Naive thymus-derived CD8-positive, alpha-beta T cell (primary cell): ENCODE measurements at regions not wholly inside any gene's neighbourhood (a gene's known extent, or its start where the extent isn't known, plus 50 kb on each side); places are given as distances from the start of the nearest gene placed in this dataset.

Experiments
- ATAC-seq, 2 donors: fragments of 150-1000 bp; cut with Tn5 transposase in 1 of 2; sonication (Bioruptor Pico), chemical (Tn5 transposase) in 1 of 2; 1 replicate in 1 of 2; 2 replicates in 1 of 2; pipeline ENCODE4 v1.10.0; 2021; ENCODE audit warnings: mild to moderate bottlenecking in 2 of 2, moderate library complexity in 2 of 2
- POLR2A ChIA-PET: fragments of 350-600 bp; sonication (Branson Sonifier 250); formaldehyde crosslinking; loops from one replicate; lab custom pipeline; 2021; ENCODE audit warnings: antibody characterized with exemption; lab: Charles Lee
- DNase-seq, 10 donors: peaks; one replicate each; pipeline versions ENCODE4 v3.0.0 to v3.0.0-alpha.2; 2020 to 2022
- H3K27ac Mint-ChIP-seq, 10 donors: one replicate each; pipeline ENCODE4 v1.8.0; 2020 to 2022; ENCODE audit warnings: mild to moderate bottlenecking in 10 of 10, mixed read lengths in 10 of 10, moderate library complexity in 4 of 10, inconsistent platforms in 1 of 10
- H3K27me3 Mint-ChIP-seq, 5 donors: one replicate each; pipeline ENCODE4 v1.8.0; 2021 to 2022; ENCODE audit warnings: mixed read lengths in 5 of 5
- H3K36me3 Mint-ChIP-seq, 3 donors: one replicate each; pipeline ENCODE4 v1.8.0; 2020 to 2022; ENCODE audit warnings: mixed read lengths in 3 of 3, mild to moderate bottlenecking in 2 of 3, inconsistent platforms in 1 of 3
- H3K4me1 Mint-ChIP-seq, 4 donors: one replicate each; pipeline ENCODE4 v1.8.0; 2021 to 2022; ENCODE audit warnings: mixed read lengths in 4 of 4
- H3K4me3 Mint-ChIP-seq, 10 donors: one replicate each; pipeline ENCODE4 v1.8.0; 2020 to 2022; ENCODE audit warnings: mild to moderate bottlenecking in 10 of 10, mixed read lengths in 10 of 10, moderate library complexity in 6 of 10, inconsistent platforms in 1 of 10
- H3K9me3 Mint-ChIP-seq, 9 donors: one replicate each; pipeline ENCODE4 v1.8.0; 2020 to 2022; ENCODE audit warnings: mixed read lengths in 9 of 9, mild to moderate bottlenecking in 3 of 9, inconsistent platforms in 1 of 9, moderate library complexity in 1 of 9

GRCh38 chr3:194203482-194204041, 67.6 kb downstream of the HES1 start:
- Mint-ChIP-seq H3K27ac (peak overlapping the region in 3 of 10 donors; percentile 27 to 63 (median 48)), H3K4me3 (peak overlapping the region; percentile 69 to 91 (median 87)), H3K27me3 (peaks cover 24 to 78% (median 54%) of the 10 kb centered on the region in 5 donors), H3K36me3 (peaks cover 0 to 4% (median 0%) of the 10 kb centered on the region in 3 donors), H3K9me3 (no peaks in the 10 kb centered on the region), H3K4me1 (peaks cover 12 to 27% (median 16%) of the 10 kb centered on the region in 4 donors)
- ATAC-seq (peak; percentile 73 to 88), DNase-seq (peak in 5 of 10 donors; percentile 13 to 43 (median 29))
- POLR2A ChIA-PET = no interaction called here

- peak; percentile 67 to 75 for ATAC-seq
- POLR2A ChIA-PET = no interaction called here
- DNase-seq = peak in 5 of 10 donors; percentile 4 to 27 (median 17)
- peak overlapping the region in 1 of 10 donors; percentile 48 for H3K27ac Mint-ChIP-seq
- peaks cover 0 to 4% (median 0%) of the 10 kb centered on the region in 3 donors for H3K36me3 Mint-ChIP-seq
- no peaks in the 10 kb centered on the region for H3K9me3 Mint-ChIP-seq
- peaks cover 24 to 71% (median 51%) of the 10 kb centered on the region in 5 donors for H3K27me3 Mint-ChIP-seq
- H3K4me3 Mint-ChIP-seq = peak overlapping the region; percentile 69 to 91 (median 87)
- H3K4me1 Mint-ChIP-seq = peaks cover 12 to 23% (median 16%) of the 10 kb centered on the region in 4 donors
Measured at GRCh38 chr3:194204042-194204987, 68.4 kb downstream of the HES1 start.

GRCh38 chr3:194205675-194206133, 69.8 kb downstream of the HES1 start:
- Mint-ChIP-seq H3K4me3 (peak overlapping the region in 5 of 10 donors; percentile 3 to 65 (median 41)), H3K27ac (no peak overlapping the region), H3K27me3 (peaks cover 20 to 60% (median 44%) of the 10 kb centered on the region in 5 donors), H3K9me3 (no peaks in the 10 kb centered on the region), H3K36me3 (peaks cover 0 to 4% (median 0%) of the 10 kb centered on the region in 3 donors), H3K4me1 (peaks cover 12 to 23% (median 16%) of the 10 kb centered on the region in 4 donors)
- peak in 2 of 10 donors; percentile 3 to 5 for DNase-seq
- no peak for ATAC-seq
- POLR2A ChIA-PET = no interaction called here

- peak overlapping the region in 2 of 10 donors; percentile 3 to 42 for H3K4me3 Mint-ChIP-seq
Measured at GRCh38 chr3:194206320-194206719, 70.4 kb downstream of the HES1 start.

GRCh38 chr3:194208709-194209108, 72.8 kb downstream of the HES1 start:
- H3K36me3 Mint-ChIP-seq = peaks cover 0 to 4% (median 0%) of the 10 kb centered on the region in 3 donors
- H3K4me1 Mint-ChIP-seq = peaks cover 4 to 19% (median 10%) of the 10 kb centered on the region in 4 donors
- H3K27me3 Mint-ChIP-seq = peaks cover 8 to 47% (median 32%) of the 10 kb centered on the region in 5 donors
- POLR2A ChIA-PET = no interaction called here
- DNase-seq (no peak), ATAC-seq (no peak)
- H3K4me3 Mint-ChIP-seq = no peak overlapping the region
- H3K9me3 Mint-ChIP-seq = no peaks in the 10 kb centered on the region
- H3K27ac Mint-ChIP-seq = no peak overlapping the region

More at GRCh38 chr3:194206320-194206719, 70.4 kb downstream of the HES1 start:
- POLR2A ChIA-PET = no interaction called here
- Mint-ChIP-seq H3K9me3 (no peaks in the 10 kb centered on the region), H3K36me3 (peaks cover 0 to 4% (median 0%) of the 10 kb centered on the region in 3 donors), H3K4me1 (peaks cover 12 to 23% (median 16%) of the 10 kb centered on the region in 4 donors), H3K27me3 (peaks cover 18 to 59% (median 41%) of the 10 kb centered on the region in 5 donors), H3K27ac (peak overlapping the region in 1 of 10 donors; percentile 36)
- DNase-seq (no peak), ATAC-seq (no peak)

- Mint-ChIP-seq H3K9me3 (no peaks in the 10 kb centered on the region), H3K27me3 (peaks cover 0 to 19% (median 14%) of the 10 kb centered on the region in 5 donors), H3K4me1 (no peaks in the 10 kb centered on the region), H3K36me3 (no peaks in the 10 kb centered on the region), H3K27ac (no peak overlapping the region), H3K4me3 (no peak overlapping the region)
- ATAC-seq = no peak
- POLR2A ChIA-PET = no interaction called here
- no peak for DNase-seq
Measured at GRCh38 chr3:194212161-194212844, 76.4 kb downstream of the HES1 start.

- no peak for DNase-seq
- Mint-ChIP-seq H3K27me3 (peaks cover 0 to 16% (median 10%) of the 10 kb centered on the region in 5 donors), H3K4me3 (no peak overlapping the region), H3K9me3 (no peaks in the 10 kb centered on the region), H3K36me3 (no peaks in the 10 kb centered on the region), H3K27ac (no peak overlapping the region), H3K4me1 (no peaks in the 10 kb centered on the region)
- no peak for ATAC-seq
- POLR2A ChIA-PET = no interaction called here
Measured at GRCh38 chr3:194212845-194213331, 76.9 kb downstream of the HES1 start.

- H3K36me3 Mint-ChIP-seq = no peaks in the 10 kb centered on the region
Measured at GRCh38 chr3:194215392-194215791, 79.4 kb downstream of the HES1 start.

GRCh38 chr3:194218646-194219453, 82.9 kb downstream of the HES1 start:
- no peaks in the 10 kb centered on the region for H3K36me3 Mint-ChIP-seq
- DNase-seq = no peak
- H3K27me3 Mint-ChIP-seq = peaks cover 0 to 17% (median 15%) of the 10 kb centered on the region in 5 donors
- no peaks in the 10 kb centered on the region for H3K9me3 Mint-ChIP-seq
- H3K27ac Mint-ChIP-seq = no peak overlapping the region
- POLR2A ChIA-PET = no interaction called here
- no peak overlapping the region for H3K4me3 Mint-ChIP-seq
- H3K4me1 Mint-ChIP-seq = no peaks in the 10 kb centered on the region
- ATAC-seq = no peak

More at GRCh38 chr3:194215392-194215791, 79.4 kb downstream of the HES1 start:
- no peak overlapping the region for H3K27ac Mint-ChIP-seq
- no peak overlapping the region for H3K4me3 Mint-ChIP-seq
- ATAC-seq (no peak), DNase-seq (no peak)
- H3K27me3 Mint-ChIP-seq = peaks cover 0 to 23% (median 14%) of the 10 kb centered on the region in 5 donors
- H3K9me3 Mint-ChIP-seq = no peaks in the 10 kb centered on the region
- H3K4me1 Mint-ChIP-seq = no peaks in the 10 kb centered on the region
- POLR2A ChIA-PET = no interaction called here

- peaks cover 5 to 28% (median 24%) of the 10 kb centered on the region in 5 donors for H3K27me3 Mint-ChIP-seq
- H3K4me1 Mint-ChIP-seq = peaks cover 4 to 10% (median 6%) of the 10 kb centered on the region in 4 donors
- ATAC-seq (no peak), DNase-seq (no peak)
- H3K36me3 Mint-ChIP-seq = no peaks in the 10 kb centered on the region
- no peaks in the 10 kb centered on the region for H3K9me3 Mint-ChIP-seq
- no peak overlapping the region for H3K27ac Mint-ChIP-seq
- H3K4me3 Mint-ChIP-seq = no peak overlapping the region
- POLR2A ChIA-PET = no interaction called here
Measured at GRCh38 chr3:194219826-194220410, 84.0 kb downstream of the HES1 start.

GRCh38 chr3:194220901-194221326, 85.0 kb downstream of the HES1 start:
- Mint-ChIP-seq H3K9me3 (no peaks in the 10 kb centered on the region), H3K4me1 (peaks cover 4 to 10% (median 8%) of the 10 kb centered on the region in 4 donors), H3K27me3 (peaks cover 10 to 38% (median 27%) of the 10 kb centered on the region in 5 donors), H3K27ac (peak overlapping the region in 1 of 10 donors; percentile 21), H3K4me3 (no peak overlapping the region), H3K36me3 (no peaks in the 10 kb centered on the region)
- ATAC-seq = no peak
- no peak for DNase-seq
- POLR2A ChIA-PET = no interaction called here
